Ammon's horn (tissue), 1 donor: ENCODE measurements at regions not wholly inside any gene's neighbourhood (a gene's known extent, or its start where the extent isn't known, plus 50 kb on each side); places are given as distances from the start of the nearest gene placed in this dataset.
"Not testable (repeated sequence)": the region's sequence is repeated elsewhere in the genome, so short reads cannot be mapped to it uniquely, and the experiment has no call there.

Source experiments
- DNase-seq: peaks from one replicate; pipeline ENCODE4 v3.0.0-alpha.2; 2016; ENCODE audit warnings: low spot score

DNA sequence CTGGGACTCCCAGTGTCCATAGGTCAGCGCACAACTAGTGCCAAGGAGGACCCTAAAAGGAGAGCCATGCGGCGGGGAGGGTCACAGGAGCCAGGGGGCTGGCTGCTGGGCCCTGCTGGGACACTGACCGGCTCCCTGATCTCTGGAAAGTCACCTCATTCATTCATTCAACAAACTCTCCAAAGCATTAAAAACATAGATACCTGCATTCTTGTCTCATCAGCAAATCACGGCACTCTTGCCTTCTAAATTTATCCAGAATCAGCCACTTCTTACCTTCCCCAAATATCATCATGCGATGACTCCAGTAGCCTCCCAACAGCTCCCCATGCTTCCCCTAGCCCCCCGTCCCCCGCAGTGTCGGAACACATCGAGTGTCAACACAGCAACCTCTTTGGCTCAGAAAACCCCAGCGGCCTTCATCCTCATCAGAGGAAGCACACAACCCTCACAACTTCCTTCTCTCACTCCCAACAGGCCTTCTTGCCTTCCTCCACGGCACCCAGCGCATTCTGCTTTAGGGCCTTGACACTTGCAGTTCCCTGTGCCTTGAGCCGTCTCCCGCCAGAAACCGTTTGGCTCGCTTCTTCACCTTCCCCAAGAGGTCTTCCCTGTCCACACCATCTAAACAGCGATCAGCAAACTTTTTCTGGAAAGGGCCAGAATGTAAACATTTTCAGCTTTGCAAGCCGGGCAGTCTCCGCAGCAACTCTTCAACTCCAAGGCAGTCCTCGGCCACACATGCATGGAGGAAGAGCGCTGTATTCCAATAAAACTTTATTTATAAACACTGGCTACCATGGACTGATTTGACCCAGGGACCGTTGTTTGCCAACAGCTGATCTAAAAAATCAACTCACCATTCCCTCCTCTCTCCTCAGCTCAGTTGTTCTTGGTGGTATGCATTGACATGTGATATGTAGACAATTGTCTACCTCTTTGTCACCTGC is 119.5 kb upstream of the TNRC6C start:
- no peak for DNase-seq

DNA sequence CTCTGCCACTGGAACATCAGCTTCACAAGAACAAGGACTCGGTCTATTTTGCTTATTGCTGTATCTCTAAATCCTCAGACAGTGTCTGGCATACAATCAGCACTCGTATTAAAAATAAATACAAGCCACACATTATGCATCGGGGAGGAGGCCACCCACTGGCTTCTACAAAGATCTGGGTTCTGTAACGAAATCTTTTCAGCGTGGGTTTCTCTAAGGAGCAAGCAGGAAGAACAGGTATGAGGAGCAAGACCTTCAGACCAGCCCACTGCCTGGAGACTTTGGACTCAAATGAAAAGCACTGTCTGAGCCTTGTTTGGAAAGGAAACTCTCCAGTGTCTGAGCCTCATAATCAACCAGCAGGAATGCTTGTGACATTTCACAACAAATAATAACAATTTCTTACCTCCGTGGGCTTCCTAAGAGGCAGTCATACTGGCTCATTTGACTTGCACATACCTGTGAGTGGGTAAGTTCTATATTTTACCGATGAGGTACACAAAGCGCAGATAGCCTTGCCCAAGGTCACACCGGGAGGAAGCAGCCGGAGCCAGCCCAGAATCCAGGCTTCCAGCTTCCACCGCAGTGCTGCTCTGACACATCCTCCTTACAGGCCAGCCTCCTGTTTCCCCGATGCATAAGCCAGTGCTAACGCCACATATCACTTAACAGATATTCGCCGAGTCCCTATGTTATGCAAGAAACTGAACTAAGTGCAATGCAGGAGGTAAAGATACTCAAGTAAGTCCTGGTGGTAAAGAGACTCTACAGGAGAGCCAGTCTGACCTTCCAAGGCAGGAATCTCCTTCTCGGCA is 118.6 kb upstream of the TNRC6C start:
- no peak for DNase-seq

DNA sequence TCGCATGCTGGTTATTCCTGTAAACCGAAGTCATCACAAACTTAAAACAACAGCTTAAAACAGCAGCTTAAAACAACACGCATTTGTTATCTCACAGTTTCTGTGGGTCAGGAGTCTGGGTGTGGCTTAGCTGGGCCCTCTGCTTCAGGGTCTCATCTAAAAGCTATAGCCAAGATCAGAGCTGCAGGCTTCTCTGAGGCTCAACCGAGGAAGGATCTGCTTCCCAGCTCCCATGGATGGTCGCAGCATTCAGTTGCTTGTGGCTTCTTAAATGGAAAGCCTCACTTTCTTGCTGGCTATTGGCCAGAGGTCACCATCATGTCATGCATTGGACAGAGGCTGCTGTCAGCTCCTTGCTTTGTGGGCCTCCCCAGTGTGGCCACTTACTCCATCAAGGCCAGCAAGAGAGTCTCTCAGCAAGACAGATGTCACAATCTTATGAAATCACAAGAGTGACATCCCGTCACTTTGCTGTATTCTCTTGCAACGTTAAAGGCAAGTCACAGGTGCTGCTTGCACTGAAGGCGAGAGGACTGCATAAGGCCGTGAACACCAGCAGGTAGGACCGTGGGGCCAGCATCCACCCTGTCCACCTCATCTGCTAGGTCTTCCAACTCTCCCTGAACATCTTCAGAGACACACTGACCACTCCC is 117.9 kb upstream of the TNRC6C start:
- DNase-seq, result no peak

DNA sequence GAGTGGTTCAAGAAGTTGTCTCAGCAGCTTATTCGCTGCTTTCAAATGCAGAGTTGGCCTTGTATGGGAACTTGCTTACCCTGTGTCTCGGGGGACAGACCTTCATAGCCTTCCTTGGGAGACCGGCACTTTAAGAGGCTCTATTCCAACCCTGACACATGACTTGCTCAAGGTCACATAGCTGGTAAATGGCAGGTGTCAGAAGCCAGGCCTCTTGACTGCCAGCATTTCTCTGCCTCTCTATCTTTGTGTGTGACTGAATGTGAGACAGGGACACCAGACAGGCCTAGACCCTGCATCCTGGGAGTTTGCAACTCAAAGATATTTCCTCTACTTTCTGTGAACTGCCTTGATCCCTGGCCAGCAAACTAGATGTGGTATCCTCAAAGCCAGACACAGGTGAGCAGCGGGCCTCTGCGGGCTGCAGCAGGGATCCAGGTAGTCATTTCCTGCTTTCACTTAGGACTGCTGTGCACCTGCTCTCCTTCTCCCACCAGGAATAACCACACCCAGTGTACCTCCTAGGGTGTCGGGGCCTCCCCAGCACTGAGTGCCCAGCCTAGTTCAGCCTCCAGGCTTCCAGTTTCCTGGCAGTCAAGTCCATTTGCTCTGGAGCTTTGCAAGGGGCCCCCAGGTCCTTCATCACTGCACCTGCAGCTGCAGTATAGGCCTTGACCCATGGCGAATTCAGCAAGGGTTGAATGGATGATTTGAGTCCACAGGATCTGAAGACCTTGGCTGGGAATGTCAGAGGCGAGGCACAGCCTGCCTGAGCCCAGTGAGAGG is 116.6 kb upstream of the TNRC6C start:
- no peak for DNase-seq

DNA sequence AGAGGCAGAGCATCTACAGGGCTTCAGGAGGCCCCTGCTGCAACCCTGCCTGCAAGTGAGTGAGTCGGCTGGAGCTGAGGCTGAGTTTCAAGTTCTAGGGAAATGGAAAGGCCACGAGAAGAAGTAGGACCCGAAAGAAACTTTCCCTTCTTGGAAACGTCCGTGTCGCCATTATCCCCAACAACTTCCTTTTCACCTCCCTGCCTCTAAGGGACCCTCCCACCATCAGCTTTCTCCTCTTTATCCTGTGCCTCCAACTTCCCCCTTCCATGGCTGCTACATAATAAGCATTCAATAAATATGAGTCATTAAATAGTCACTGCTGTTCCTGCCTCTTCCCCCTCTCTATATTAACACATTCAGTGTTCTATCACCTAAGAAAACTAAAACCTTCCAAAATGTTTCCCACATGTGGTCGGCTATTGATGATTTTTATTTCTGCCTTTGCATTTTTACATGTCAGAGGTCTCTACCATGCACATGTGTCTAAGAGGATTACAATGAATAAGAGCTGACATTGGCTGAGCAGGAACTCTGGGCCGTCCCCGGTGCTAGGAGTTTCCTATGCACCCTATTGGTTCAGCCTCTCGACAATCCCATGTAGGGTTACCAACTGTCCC is 115.9 kb upstream of the TNRC6C start:
- no peak for DNase-seq

DNA sequence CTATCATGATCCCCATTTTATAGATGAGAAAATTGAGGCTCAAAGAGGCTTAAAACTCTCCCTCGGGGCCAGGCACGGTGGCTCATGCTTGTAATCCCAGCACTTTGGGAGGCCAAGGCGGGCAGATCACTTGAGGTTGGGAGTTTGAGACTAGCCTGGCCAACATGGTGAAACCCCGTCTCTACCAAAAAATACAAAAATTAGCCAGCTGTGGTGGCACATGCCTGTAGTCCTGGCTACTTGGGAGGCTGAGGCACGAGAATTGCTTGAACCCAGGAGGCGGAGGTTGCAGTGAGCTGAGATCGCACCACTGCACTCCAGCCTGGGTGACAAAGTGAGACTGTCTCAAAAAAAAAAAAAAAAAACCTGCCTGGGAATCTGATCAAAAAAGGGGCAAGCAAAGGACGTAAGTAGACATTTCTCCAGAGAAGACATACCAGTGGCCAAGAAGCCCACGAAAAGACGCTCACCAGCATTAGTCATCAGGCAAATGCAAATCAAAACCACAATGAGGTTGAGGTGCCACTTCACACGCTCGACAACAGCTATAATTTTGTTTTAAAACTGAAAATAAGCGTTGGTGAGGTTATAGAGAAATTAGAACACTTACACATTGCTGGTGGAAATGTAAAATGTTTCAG is 115.1 kb upstream of the TNRC6C start:
- DNase-seq, result not testable (repeated sequence)

DNA sequence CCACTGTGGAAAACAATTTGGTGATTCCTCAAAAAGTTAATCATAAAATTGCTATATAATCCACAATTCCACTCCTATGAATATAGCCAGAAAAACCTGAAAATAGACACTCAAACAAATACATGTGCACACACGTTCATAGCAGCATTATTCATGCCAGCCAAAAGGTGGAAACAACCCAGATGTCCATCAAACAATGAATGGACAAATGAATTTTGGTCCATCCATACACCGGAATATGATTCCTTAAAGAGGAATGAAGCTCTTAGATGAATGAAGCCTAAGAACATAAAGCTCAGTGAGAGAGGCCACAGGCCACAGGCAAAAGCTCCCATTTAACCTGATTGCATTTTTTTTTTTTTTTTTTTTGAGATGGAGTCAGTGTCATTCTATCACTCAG is 114.6 kb upstream of the TNRC6C start:
- DNase-seq, result no peak

DNA sequence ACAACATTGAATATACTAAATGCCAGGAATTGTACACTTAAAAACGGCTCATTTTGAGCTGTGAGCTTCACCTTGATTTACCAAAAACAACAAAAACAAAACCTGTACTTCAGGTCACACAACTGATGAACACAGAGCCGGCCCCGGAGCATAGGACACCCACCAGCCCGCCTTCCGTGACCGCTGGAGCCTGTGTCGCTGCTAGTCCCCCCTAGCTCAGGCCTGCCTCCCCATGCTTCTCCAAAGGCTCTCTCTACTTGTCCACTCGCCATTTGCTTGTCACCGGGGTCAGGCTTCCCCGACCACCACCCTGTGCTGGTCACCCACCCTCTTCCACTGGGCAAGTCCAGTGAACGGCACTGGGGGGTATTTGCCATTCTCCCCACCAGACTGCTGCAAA is 113.8 kb upstream of the TNRC6C start:
- no peak for DNase-seq

DNA sequence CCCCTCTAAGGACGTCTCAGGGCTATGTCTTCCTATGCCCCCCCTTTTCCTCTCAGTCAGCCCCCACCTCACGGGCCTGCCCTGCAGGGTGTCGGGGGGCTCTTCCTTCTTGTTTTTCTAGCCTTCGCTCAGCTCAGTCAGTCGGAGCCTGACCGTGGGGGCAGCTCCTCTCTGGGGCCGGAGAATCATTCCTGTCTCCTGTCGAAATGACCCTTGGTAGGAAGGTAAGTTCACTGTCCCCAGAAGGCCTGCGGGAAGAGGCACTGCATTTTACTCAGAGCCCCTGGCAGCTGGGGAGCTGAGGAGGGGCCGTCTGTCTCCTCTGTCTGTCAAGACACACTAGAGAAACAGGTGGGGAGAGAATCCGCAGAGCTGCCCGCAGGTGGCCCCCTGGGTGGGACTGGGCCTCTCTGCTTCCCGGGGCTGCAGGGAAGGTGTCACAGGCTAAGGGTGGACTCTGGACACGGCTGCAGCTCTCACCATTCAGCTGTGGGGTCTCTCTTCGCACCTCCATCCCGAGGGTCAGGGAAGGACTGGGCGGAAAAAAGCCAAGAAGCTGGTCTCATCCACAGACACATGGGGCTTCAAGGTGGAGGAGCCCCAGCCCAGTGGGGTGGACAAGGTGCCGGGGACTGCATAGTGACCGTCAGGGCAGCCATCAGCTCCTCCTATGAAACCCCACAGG is 112.8 kb upstream of the TNRC6C start:
- DNase-seq, result no peak

DNA sequence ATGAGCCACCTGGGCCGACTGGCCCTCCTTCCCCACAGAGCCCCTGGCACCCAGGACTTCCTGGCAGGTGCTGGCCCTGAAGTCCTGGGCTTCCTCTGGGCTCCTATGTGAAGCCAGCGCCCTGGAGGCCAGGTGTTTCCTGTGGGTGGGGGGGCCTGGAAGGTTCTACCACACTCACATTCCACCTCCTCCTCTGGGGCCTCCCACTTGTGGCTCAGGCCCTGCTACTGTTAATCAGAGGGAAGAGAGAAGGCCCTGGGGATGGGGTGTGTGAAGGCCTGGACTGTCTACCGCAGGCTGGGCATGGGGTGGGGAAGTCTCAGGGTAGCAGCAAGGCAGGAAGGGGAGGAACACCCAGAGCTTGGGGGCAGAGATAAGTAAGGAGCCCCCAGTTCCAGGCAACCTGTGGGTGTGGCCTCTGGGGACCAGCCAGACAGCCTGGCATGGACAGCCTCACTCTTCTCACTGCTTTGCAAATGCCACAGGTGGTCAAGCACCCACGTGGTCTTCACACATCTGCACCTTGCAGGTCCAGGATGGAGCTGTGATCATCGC is 111.9 kb upstream of the TNRC6C start:
- no peak for DNase-seq

DNA sequence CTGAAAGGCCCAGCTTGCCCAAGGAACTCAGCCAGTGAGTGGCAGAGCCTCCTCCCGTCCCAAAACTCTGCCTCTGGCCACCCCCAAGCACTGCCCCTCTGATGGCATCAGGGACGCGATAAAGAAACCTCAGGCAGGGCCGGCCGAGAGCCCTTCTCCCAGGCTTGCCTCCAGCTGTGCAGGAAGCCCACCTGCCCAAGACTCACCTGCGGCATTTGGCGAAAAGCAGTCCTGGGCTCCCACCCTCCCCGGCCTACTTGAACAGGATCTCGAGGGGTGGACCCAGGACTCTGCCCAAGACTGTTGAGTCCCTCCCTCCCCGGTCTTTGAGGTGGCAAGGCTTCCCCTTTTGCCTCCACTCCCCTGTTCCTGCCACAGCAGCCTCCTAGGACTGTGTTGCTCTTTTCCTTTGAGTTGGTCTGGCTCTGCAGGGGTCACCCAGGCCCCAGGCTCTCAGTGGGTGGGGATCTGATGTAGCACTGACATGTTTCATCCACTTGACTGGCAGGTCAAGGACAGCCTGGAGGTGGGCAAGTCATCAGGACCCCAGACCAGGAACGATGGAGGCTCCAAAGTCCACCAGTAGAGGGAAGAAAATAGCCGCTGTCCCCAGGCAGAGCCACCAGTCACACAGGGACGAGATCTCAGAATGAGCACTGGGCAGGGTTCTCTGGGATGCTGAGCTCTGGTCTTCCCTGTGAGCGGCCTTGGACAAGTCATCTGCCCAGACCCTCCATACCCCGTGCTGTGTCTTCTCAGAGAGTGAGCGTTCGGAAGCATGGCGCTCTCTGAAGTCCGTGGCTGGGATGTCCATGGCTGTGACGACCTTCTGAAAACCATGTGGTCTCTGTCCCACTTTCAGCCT is 111.0 kb upstream of the TNRC6C start:
- DNase-seq, result no peak

DNA sequence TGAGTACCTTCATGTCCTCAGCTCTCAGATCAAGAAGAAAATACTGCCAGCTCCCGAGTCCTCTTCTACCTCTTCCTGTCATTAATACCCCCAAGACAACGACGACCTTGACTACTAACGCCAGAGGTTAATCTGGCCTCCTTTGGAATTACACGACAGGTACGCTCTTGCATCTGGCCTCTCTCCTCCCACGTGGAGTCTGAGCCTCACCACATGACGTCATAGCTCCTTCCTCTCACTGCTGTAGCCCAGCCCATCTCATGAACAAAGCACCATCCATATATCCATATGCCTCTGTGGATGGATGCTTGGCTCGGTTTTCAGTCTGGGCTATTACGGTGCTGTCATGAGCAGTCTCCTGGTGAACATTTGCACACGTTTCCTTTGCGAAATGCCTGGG is 110.2 kb upstream of the TNRC6C start:
- no peak for DNase-seq

DNA sequence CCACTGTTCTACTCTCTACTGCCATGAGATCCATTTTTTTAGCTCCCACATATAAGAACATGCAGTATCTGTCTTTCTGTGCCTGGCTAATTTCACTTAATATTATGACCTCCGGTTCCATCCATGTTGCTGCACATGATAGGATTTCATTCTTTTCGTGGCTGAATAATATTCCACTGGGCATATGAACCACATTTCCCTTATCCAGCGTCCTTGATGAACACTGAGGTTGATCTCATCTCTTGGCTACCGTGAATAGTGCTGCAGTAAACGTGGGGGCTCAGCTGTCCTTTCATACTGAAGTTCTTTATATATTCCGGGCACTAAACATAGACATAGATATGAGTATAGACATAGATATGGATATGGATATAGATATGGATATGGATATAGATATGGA is 109.3 kb upstream of the TNRC6C start:
- no peak for DNase-seq

DNA sequence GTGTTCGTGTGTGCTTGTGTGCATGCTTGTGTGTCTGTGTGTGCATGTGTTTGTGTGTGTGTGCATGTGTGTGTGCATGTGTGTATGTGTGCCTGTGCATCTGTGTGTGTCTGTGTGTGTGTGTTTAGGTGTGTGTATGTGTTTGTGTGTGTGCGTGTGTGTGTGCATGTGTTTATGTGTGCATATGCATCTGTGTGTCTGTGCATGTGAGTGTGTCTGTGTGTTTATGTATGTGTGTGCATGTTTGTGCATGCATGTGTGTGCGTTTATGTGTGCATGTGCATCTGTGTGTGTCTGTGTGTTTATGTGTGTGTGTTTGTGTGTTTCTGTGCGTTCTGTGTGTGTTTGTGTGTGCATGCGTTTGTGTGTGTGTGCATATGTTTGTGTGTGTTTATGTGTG is 106.6 kb upstream of the TNRC6C start:
- DNase-seq, result no peak

DNA sequence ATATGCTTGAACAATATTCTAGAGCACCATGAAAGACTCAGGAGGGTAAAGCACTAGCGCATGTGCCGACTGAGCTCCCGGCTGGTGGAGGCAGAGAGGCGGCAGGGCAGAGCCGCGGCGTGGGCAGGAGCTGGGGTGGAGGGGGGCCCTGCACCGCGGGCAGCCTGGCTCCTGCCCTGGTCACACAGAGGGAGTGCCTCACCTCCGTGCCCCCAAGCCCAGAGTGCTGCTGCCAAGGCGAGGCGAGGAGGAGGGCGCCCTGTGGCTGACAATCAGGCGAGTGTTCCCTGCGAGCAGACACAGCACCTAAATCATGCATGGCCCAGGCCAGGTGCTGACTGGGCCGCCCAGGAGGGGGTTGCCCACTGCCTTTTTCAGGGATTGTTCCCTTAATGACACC is 105.8 kb upstream of the TNRC6C start:
- DNase-seq, result no peak

DNA sequence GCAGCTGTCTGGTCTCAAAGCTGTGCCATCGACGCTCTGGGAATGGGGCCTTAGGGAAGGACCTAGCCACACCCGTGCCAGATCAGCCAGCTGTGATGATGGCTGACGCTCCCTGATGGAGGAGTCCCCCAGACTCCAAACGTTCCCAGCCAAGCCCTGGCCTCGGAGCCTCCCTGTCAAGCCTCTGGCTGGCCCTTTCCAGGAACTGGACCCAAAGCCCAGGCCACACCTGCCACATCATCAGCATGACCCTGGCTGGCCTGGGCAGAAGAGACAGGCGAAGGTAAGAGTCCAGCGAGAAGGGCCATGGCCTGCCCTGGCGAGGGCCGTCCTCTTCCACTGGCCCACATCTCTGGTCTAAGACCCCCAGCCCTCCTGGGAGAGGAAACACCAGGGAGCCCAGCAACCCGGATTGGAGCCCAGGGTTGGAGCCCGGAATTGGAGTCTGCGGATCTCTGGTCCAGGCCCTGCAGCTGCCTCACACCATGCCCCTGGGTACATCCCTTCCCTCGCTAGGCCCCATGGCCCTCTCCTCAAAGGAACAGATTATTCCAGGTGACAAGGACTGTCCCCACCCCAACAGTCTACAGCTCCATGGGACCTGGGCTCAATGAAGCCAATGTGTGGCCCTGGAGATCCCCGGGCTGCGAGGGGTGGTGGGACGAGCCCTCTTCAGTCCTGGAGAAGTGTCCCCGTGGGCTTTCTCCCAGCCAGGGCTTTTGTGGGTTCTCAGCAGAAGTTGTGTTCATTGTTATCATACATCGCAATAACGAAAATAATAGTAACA is 105.1 kb upstream of the TNRC6C start:
- no peak for DNase-seq

DNA sequence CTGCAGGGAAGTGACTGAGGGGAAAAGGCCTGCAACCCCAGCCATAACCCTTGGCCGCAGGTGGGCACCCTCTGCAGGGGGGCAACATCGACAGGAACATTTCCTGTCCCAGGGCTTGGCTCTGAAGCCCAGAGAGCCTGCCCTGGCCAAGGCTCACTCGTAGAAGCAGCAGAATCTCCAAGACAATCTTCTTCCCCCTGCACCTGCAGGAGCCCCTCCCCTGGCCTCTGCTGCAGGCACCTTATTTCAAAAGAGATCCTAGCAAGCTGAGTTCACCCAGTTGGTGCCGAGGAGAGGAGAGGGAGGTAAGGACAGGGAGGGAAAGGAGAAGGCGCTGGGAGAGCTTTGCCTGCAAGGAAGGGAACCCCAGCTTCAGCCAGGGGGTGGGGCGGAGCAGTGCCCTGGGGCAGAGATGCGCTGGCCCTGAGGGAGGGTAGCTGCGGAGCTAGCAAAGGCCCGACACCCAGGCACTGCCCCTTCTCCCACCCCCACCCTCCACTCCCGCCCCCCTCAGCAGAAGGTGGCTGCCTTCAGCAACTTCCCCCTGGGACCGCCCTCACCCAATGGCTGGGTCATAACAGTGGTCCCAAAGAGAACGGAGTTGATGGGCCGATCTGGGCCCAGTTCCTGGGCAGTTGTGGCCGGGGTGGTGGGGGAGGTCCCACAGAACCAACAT is 104.3 kb upstream of the TNRC6C start:
- no peak for DNase-seq
